GM23338 (cell line): ENCODE measurements at regions not wholly inside any gene's neighbourhood (a gene's known extent, or its start where the extent isn't known, plus 50 kb on each side); places are given as distances from the start of the nearest gene placed in this dataset.

Experiments
- ATAC-seq: fragments of 200-7000 bp; cut with Tn5 transposase; 3 replicates; pipeline ENCODE4 v1.9.1; 2020
- DNase-seq: peaks from one replicate; pipeline ENCODE4 v3.0.0-alpha.2; 2015; ENCODE audit warnings: low spot score
- H2AFZ ChIP-seq: fragments of 200-600 bp; sonication (generic); 2 replicates; pipeline ENCODE4 v1.8.0; 2016; ENCODE audit warnings: antibody characterized with exemption, mild to moderate bottlenecking, moderate library complexity
- H3F3A ChIP-seq: fragments of 200-600 bp; sonication (generic); replicated peaks from 2 replicates; pipeline ENCODE4 v1.8.0; 2017; ENCODE audit warnings: antibody characterized with exemption, mixed run types, low read depth
- H3K27ac ChIP-seq: fragments of 200-600 bp; sonication (generic); 2 replicates; pipeline ENCODE4 v1.6.1; 2016; ENCODE audit warnings: low read depth
- H3K27me3 ChIP-seq: fragments of 200-600 bp; sonication (generic); 2 replicates; pipeline ENCODE4 v1.8.0; 2016; ENCODE audit warnings: mild to moderate bottlenecking, mixed run types, moderate library complexity; ENCODE audit not compliant: insufficient read depth
- H3K36me3 ChIP-seq: fragments of 200-600 bp; sonication (generic); 2 replicates; pipeline ENCODE4 v1.8.0; 2016; ENCODE audit warnings: mild to moderate bottlenecking; ENCODE audit not compliant: insufficient read depth
- H3K4me1 ChIP-seq: fragments of 200-600 bp; sonication (generic); 2 replicates; pipeline ENCODE4 v1.8.0; 2016; ENCODE audit warnings: mild to moderate bottlenecking, moderate library complexity; ENCODE audit not compliant: insufficient read depth
- H3K4me2 ChIP-seq: fragments of 200-600 bp; sonication (generic); 2 replicates; pipeline ENCODE4 v1.7.1; 2017; ENCODE audit warnings: mixed run types
- H3K4me3 ChIP-seq: fragments of 200-600 bp; sonication (generic); 2 replicates; pipeline ENCODE4 v1.6.1; 2016; ENCODE audit warnings: mixed run types
- H3K79me2 ChIP-seq: fragments of 200-600 bp; sonication (generic); replicated peaks from 2 replicates; pipeline ENCODE4 v1.8.0; 2017; ENCODE audit warnings: mild to moderate bottlenecking; ENCODE audit not compliant: insufficient read depth
- H3K9me2 ChIP-seq: fragments of 200-600 bp; sonication (generic); 2 replicates; pipeline ENCODE4 v1.8.0; 2017; ENCODE audit not compliant: insufficient read depth
- H4K20me1 ChIP-seq: fragments of 200-600 bp; sonication (generic); replicated peaks from 2 replicates; pipeline ENCODE4 v1.8.0; 2017; ENCODE audit warnings: mild to moderate bottlenecking; ENCODE audit not compliant: insufficient read depth
- H3K27ac Mint-ChIP-seq: 2 replicates; pipeline ENCODE4 v1.8.0; 2020; ENCODE audit warnings: inconsistent platforms, mild to moderate bottlenecking, moderate library complexity, mixed read lengths
- H3K27me3 Mint-ChIP-seq: 3 replicates; pipeline ENCODE4 v1.8.0; 2022; ENCODE audit warnings: low read depth, mild to moderate bottlenecking, moderate library complexity, mixed read lengths, inconsistent platforms; ENCODE audit not compliant: insufficient read depth, poor library complexity
- H3K36me3 Mint-ChIP-seq: 3 replicates; pipeline ENCODE4 v1.8.0; 2021; ENCODE audit warnings: low read depth, mild to moderate bottlenecking, inconsistent platforms, moderate library complexity, mixed read lengths
- H3K4me1 Mint-ChIP-seq: 3 replicates; pipeline ENCODE4 v1.8.0; 2020; ENCODE audit warnings: mild to moderate bottlenecking, inconsistent platforms, mixed read lengths
- H3K4me3 Mint-ChIP-seq: 3 replicates; pipeline ENCODE4 v1.8.0; 2021; ENCODE audit warnings: moderate library complexity, mild to moderate bottlenecking, inconsistent platforms, mixed read lengths
- H3K9me3 Mint-ChIP-seq: 3 replicates; pipeline ENCODE4 v1.8.0; 2020; ENCODE audit warnings: moderate library complexity, mild to moderate bottlenecking, inconsistent platforms, mixed read lengths
- CREB1 ChIP-seq: fragments of 250-450 bp; sonication (Bioruptor Pico); IDR thresholded peaks from 2 replicates; pipeline ENCODE4 v1.5.0; 2020; ENCODE audit warnings: low read depth, mild to moderate bottlenecking, moderate library complexity
- EZH2 ChIP-seq: fragments of 200-600 bp; sonication (generic); IDR thresholded peaks from one replicate; pipeline ENCODE4 v1.8.0; 2017; ENCODE audit warnings: antibody characterized with exemption, mild to moderate bottlenecking, low read depth; ENCODE audit not compliant: unreplicated experiment
- EZH2phosphoT487 ChIP-seq: fragments of 200-600 bp; sonication (generic); IDR thresholded peaks from one replicate; pipeline ENCODE4 v1.8.1; 2018; ENCODE audit warnings: antibody characterized with exemption; ENCODE audit not compliant: unreplicated experiment
- JUNB ChIP-seq: IDR thresholded peaks from one replicate; pipeline ENCODE4 v1.6.1; 2016; ENCODE audit warnings: antibody characterized with exemption; ENCODE audit not compliant: unreplicated experiment
- NANOG ChIP-seq: IDR thresholded peaks from 2 replicates; pipeline ENCODE4 v1.6.1; 2016; ENCODE audit warnings: antibody characterized with exemption, borderline replicate concordance
- POLR2AphosphoS5 ChIP-seq: IDR thresholded peaks from 2 replicates; pipeline ENCODE4 v1.6.1; 2016; ENCODE audit warnings: antibody characterized with exemption, low read depth
- STAT1 ChIP-seq: IDR thresholded peaks from one replicate; pipeline ENCODE4 v1.6.1; 2016; ENCODE audit warnings: antibody characterized with exemption; ENCODE audit not compliant: unreplicated experiment
- ZNF114 ChIP-seq: fragments of 250-450 bp; sonication (Bioruptor Pico); IDR thresholded peaks from 2 replicates; pipeline ENCODE4 v1.5.0; 2020; ENCODE audit warnings: mild to moderate bottlenecking, moderate library complexity
- ZNF331 ChIP-seq: fragments of 250-450 bp; sonication (Bioruptor Pico); IDR thresholded peaks from 2 replicates; pipeline ENCODE4 v1.5.0; 2020; ENCODE audit warnings: low read depth, mild to moderate bottlenecking, moderate library complexity
- TF ChIP-seq, protein P1 (sequence below): fragments of 250-450 bp; sonication (Bioruptor Pico); IDR thresholded peaks from 2 replicates; pipeline ENCODE4 v1.5.0; 2020; ENCODE audit warnings: mild to moderate bottlenecking, moderate library complexity
- TF ChIP-seq, protein P2 (sequence below): IDR thresholded peaks from one replicate; pipeline ENCODE4 v1.6.1; 2018; ENCODE audit warnings: antibody characterized with exemption; ENCODE audit not compliant: unreplicated experiment
- TF ChIP-seq, protein P3 (sequence below): IDR thresholded peaks from 2 replicates; pipeline ENCODE4 v1.6.1; 2016; ENCODE audit warnings: antibody characterized with exemption

- Histone ChIP-seq H3K4me2 (no peak overlapping the region), H3K36me3 (no peaks in the 10 kb centered on the region), H3K79me2 (no peaks in the 10 kb centered on the region), H3K27me3 (no peaks in the 10 kb centered on the region), H3K4me1 (no peaks in the 10 kb centered on the region), H3K9me2 (no peaks in the 10 kb centered on the region), H2AFZ (no peak overlapping the region), H3F3A (no peaks in the 10 kb centered on the region), H4K20me1 (no peaks in the 10 kb centered on the region), H3K27ac (no peak overlapping the region), H3K4me3 (no peak overlapping the region)
- Mint-ChIP-seq H3K27ac (no peak overlapping the region), H3K36me3 (no peaks in the 10 kb centered on the region), H3K9me3 (no peaks in the 10 kb centered on the region), H3K27me3 (peaks cover 10% of the 10 kb centered on the region), H3K4me3 (no peak overlapping the region), H3K4me1 (no peaks in the 10 kb centered on the region; the same call in 1 of the 3 replicates)
- TF ChIP-seq, protein P1, sequence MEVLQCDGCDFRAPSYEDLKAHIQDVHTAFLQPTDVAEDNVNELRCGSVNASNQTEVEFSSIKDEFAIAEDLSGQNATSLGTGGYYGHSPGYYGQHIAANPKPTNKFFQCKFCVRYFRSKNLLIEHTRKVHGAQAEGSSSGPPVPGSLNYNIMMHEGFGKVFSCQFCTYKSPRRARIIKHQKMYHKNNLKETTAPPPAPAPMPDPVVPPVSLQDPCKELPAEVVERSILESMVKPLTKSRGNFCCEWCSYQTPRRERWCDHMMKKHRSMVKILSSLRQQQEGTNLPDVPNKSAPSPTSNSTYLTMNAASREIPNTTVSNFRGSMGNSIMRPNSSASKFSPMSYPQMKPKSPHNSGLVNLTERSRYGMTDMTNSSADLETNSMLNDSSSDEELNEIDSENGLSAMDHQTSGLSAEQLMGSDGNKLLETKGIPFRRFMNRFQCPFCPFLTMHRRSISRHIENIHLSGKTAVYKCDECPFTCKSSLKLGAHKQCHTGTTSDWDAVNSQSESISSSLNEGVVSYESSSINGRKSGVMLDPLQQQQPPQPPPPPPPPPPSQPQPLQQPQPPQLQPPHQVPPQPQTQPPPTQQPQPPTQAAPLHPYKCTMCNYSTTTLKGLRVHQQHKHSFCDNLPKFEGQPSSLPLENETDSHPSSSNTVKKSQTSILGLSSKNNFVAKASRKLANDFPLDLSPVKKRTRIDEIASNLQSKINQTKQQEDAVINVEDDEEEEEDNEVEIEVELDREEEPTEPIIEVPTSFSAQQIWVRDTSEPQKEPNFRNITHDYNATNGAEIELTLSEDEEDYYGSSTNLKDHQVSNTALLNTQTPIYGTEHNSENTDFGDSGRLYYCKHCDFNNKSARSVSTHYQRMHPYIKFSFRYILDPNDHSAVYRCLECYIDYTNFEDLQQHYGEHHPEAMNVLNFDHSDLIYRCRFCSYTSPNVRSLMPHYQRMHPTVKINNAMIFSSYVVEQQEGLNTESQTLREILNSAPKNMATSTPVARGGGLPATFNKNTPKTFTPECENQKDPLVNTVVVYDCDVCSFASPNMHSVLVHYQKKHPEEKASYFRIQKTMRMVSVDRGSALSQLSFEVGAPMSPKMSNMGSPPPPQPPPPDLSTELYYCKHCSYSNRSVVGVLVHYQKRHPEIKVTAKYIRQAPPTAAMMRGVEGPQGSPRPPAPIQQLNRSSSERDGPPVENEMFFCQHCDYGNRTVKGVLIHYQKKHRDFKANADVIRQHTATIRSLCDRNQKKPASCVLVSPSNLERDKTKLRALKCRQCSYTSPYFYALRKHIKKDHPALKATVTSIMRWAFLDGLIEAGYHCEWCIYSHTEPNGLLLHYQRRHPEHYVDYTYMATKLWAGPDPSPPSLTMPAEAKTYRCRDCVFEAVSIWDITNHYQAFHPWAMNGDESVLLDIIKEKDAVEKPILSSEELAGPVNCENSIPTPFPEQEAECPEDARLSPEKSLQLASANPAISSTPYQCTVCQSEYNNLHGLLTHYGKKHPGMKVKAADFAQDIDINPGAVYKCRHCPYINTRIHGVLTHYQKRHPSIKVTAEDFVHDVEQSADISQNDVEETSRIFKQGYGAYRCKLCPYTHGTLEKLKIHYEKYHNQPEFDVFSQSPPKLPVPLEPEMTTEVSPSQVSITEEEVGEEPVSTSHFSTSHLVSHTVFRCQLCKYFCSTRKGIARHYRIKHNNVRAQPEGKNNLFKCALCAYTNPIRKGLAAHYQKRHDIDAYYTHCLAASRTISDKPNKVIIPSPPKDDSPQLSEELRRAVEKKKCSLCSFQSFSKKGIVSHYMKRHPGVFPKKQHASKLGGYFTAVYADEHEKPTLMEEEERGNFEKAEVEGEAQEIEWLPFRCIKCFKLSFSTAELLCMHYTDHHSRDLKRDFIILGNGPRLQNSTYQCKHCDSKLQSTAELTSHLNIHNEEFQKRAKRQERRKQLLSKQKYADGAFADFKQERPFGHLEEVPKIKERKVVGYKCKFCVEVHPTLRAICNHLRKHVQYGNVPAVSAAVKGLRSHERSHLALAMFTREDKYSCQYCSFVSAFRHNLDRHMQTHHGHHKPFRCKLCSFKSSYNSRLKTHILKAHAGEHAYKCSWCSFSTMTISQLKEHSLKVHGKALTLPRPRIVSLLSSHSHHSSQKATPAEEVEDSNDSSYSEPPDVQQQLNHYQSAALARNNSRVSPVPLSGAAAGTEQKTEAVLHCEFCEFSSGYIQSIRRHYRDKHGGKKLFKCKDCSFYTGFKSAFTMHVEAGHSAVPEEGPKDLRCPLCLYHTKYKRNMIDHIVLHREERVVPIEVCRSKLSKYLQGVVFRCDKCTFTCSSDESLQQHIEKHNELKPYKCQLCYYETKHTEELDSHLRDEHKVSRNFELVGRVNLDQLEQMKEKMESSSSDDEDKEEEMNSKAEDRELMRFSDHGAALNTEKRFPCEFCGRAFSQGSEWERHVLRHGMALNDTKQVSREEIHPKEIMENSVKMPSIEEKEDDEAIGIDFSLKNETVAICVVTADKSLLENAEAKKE (CRISPR knock-in tag) = no peak
- TF ChIP-seq EZH2phosphoT487 = no peak
- TF ChIP-seq, protein P2, sequence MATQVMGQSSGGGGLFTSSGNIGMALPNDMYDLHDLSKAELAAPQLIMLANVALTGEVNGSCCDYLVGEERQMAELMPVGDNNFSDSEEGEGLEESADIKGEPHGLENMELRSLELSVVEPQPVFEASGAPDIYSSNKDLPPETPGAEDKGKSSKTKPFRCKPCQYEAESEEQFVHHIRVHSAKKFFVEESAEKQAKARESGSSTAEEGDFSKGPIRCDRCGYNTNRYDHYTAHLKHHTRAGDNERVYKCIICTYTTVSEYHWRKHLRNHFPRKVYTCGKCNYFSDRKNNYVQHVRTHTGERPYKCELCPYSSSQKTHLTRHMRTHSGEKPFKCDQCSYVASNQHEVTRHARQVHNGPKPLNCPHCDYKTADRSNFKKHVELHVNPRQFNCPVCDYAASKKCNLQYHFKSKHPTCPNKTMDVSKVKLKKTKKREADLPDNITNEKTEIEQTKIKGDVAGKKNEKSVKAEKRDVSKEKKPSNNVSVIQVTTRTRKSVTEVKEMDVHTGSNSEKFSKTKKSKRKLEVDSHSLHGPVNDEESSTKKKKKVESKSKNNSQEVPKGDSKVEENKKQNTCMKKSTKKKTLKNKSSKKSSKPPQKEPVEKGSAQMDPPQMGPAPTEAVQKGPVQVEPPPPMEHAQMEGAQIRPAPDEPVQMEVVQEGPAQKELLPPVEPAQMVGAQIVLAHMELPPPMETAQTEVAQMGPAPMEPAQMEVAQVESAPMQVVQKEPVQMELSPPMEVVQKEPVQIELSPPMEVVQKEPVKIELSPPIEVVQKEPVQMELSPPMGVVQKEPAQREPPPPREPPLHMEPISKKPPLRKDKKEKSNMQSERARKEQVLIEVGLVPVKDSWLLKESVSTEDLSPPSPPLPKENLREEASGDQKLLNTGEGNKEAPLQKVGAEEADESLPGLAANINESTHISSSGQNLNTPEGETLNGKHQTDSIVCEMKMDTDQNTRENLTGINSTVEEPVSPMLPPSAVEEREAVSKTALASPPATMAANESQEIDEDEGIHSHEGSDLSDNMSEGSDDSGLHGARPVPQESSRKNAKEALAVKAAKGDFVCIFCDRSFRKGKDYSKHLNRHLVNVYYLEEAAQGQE = no peak
- no peak for TF ChIP-seq STAT1
- TF ChIP-seq POLR2AphosphoS5 = no peak
- no peak for TF ChIP-seq JUNB
- TF ChIP-seq, protein P3, sequence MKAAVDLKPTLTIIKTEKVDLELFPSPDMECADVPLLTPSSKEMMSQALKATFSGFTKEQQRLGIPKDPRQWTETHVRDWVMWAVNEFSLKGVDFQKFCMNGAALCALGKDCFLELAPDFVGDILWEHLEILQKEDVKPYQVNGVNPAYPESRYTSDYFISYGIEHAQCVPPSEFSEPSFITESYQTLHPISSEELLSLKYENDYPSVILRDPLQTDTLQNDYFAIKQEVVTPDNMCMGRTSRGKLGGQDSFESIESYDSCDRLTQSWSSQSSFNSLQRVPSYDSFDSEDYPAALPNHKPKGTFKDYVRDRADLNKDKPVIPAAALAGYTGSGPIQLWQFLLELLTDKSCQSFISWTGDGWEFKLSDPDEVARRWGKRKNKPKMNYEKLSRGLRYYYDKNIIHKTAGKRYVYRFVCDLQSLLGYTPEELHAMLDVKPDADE = no peak
- no peak for TF ChIP-seq EZH2
- TF ChIP-seq ZNF114 = no peak
- TF ChIP-seq NANOG = no peak
- no peak for TF ChIP-seq CREB1
- TF ChIP-seq ZNF331 (CRISPR knock-in tag) = no peak
- DNase-seq (no peak), ATAC-seq (no peak)
These were observed 63.6 kb upstream of the NSMCE3 start for GRCh38 chr15:29333261-29333660.
